MM.1S (cell line): ENCODE measurements at regions not wholly inside any gene's neighbourhood (a gene's known extent, or its start where the extent isn't known, plus 50 kb on each side); places are given as distances from the start of the nearest gene placed in this dataset.

Source experiments
- EZH2 ChIP-seq: fragments of 300-600 bp; sonication (generic); optimal IDR thresholded peaks from 2 replicates; pipeline ENCODE3; 2017; ENCODE audit warnings: low read depth, mild to moderate bottlenecking, antibody characterized with exemption, low read length, mixed read lengths
- TF ChIP-seq, protein P1 (sequence below): fragments of 300-600 bp; sonication (generic); IDR thresholded peaks from 2 replicates; pipeline ENCODE4 v1.5.1; 2016; ENCODE audit warnings: antibody characterized with exemption, low read length, mixed read lengths

DNA sequence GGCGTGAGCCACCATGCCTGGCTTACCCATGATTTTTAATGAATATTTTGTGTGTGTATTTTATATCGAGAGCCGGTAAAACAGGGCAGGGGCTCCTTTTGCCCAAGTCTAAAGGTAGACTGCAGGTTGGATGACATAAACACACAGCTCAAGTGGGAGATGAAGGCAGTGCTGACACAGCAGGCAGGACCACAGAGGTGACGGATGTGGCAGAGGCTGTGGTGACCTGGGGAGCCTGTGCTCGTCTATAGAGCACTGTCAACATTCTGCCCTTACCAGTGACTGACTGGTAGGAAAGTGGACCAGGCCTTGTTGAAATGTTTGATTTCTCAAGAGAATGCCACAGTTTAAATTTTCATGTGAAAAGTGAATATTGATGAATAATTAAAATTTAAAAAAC, 137.5 kb downstream of the ZFP64 start:
- no peak for TF ChIP-seq EZH2
- TF ChIP-seq, protein P1, sequence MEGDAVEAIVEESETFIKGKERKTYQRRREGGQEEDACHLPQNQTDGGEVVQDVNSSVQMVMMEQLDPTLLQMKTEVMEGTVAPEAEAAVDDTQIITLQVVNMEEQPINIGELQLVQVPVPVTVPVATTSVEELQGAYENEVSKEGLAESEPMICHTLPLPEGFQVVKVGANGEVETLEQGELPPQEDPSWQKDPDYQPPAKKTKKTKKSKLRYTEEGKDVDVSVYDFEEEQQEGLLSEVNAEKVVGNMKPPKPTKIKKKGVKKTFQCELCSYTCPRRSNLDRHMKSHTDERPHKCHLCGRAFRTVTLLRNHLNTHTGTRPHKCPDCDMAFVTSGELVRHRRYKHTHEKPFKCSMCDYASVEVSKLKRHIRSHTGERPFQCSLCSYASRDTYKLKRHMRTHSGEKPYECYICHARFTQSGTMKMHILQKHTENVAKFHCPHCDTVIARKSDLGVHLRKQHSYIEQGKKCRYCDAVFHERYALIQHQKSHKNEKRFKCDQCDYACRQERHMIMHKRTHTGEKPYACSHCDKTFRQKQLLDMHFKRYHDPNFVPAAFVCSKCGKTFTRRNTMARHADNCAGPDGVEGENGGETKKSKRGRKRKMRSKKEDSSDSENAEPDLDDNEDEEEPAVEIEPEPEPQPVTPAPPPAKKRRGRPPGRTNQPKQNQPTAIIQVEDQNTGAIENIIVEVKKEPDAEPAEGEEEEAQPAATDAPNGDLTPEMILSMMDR, result no peak
